A549 (cell line): ENCODE measurements at regions not wholly inside any gene's neighbourhood (a gene's known extent, or its start where the extent isn't known, plus 50 kb on each side); places are given as distances from the start of the nearest gene placed in this dataset.

Experiments used
- ATAC-seq, 2 experiments: fragments of 200-7000 bp in 1 of 2; fragments of >200 bp in 1 of 2; cut with Nextera tagmentation in 1 of 2; cut with Tn5 transposase in 1 of 2; 3 replicates each; pipeline versions ENCODE4 v1.8.0 to v1.9.1; 2018 to 2020; ENCODE audit warnings: mild to moderate bottlenecking in 1 of 2, moderate library complexity in 1 of 2
- CTCF ChIA-PET: fragments of 300-600 bp; sonication (Branson Sonifier 250); formaldehyde crosslinking; extraction: SDS; loops from one replicate; lab custom pipeline; 2021; ENCODE audit warnings: antibody characterized with exemption, inconsistent platforms; lab: Yijun Ruan, JAX
- POLR2A ChIA-PET: fragments of 350-600 bp; formaldehyde crosslinking; extraction: SDS; loops from one replicate; lab custom pipeline; 2021; ENCODE audit warnings: antibody characterized with exemption, inconsistent platforms; lab: Yijun Ruan, JAX
- DNase-seq, 2 experiments: peaks; one replicate each; pipeline versions ENCODE4 v3.0.0 to v3.0.0-alpha.2; 2011 to 2016; ENCODE audit warnings: low read depth in 1 of 2, low spot score in 1 of 2
- FAIRE-seq: peaks from 2 replicates; lab custom pipeline; 2011; peaks lifted over from hg19 to GRCh38; lab: Jason Lieb, UNC
- H3K27ac ChIP-seq, 2 experiments: fragments of >200 bp; sonication (Bioruptor Twin); formaldehyde crosslinking; 3 replicates each; pipeline ENCODE4 v1.5.1; 2016 to 2017
- H3K4me1 ChIP-seq: fragments of >200 bp; sonication (Bioruptor Twin); formaldehyde crosslinking; 3 replicates; pipeline ENCODE4 v1.6.1; 2016
- H3K4me2 ChIP-seq: fragments of >200 bp; sonication (Bioruptor Twin); formaldehyde crosslinking; 3 replicates; pipeline ENCODE4 v1.6.1; 2016
- H3K4me3 ChIP-seq: fragments of >200 bp; sonication (Bioruptor Twin); formaldehyde crosslinking; 3 replicates; pipeline ENCODE4 v1.5.1; 2016
- H3K9me3 ChIP-seq: fragments of >200 bp; sonication (Bioruptor Twin); formaldehyde crosslinking; 3 replicates; pipeline ENCODE4 v1.6.1; 2016
- CBX8 ChIP-seq: fragments of 200-600 bp; sonication (generic); IDR thresholded peaks from 2 replicates; pipeline ENCODE4 v1.6.1; 2016
- CEBPB ChIP-seq, 2 experiments: fragments of >200 bp in 1 of 2; sonication (Bioruptor Twin) in 1 of 2; formaldehyde crosslinking in 1 of 2; IDR thresholded peaks; 2 replicates each; pipeline ENCODE4 v1.6.1; 2012 to 2016
- CHD4 ChIP-seq: fragments of 200-600 bp; sonication (generic); IDR thresholded peaks from 2 replicates; pipeline ENCODE4 v1.6.1; 2016; ENCODE audit warnings: antibody characterized with exemption, mild to moderate bottlenecking, borderline replicate concordance
- CTCF ChIP-seq: fragments of >200 bp; sonication (Bioruptor Twin); formaldehyde crosslinking; IDR thresholded peaks from 3 replicates; pipeline ENCODE4 v1.5.1; 2016
- E2F6 ChIP-seq: IDR thresholded peaks from 2 replicates; pipeline ENCODE4 v1.6.1; 2012; ENCODE audit warnings: low read depth, borderline replicate concordance
- EHF ChIP-seq: fragments of 250-450 bp; sonication (Bioruptor Pico); IDR thresholded peaks from 2 replicates; pipeline ENCODE4 v1.5.0; 2020; ENCODE audit warnings: mild to moderate bottlenecking
- EHMT2 ChIP-seq: fragments of 200-600 bp; sonication (generic); IDR thresholded peaks from 2 replicates; pipeline ENCODE4 v1.6.1; 2016; ENCODE audit warnings: antibody characterized with exemption, low read depth, mild to moderate bottlenecking, moderate library complexity
- ESRRA ChIP-seq: fragments of 150-350 bp; IDR thresholded peaks from 2 replicates; pipeline ENCODE4 v1.6.1; 2014; ENCODE audit warnings: mild to moderate bottlenecking, low read length, borderline replicate concordance
- FOSB ChIP-seq: fragments of 250-450 bp; sonication (Bioruptor Pico); IDR thresholded peaks from 2 replicates; pipeline ENCODE4 v1.5.0; 2020; ENCODE audit warnings: mild to moderate bottlenecking, moderate library complexity
- FOSL2 ChIP-seq, 2 experiments: fragments of 450-650 bp in 1 of 2; fragments of >200 bp in 1 of 2; sonication (Bioruptor Twin) in 1 of 2; formaldehyde crosslinking; IDR thresholded peaks; 2 replicates each; pipeline versions ENCODE4 v1.5.0 to v1.6.1; 2016 to 2020; ENCODE audit warnings: mild to moderate bottlenecking in 1 of 2, moderate library complexity in 1 of 2
- GATA3 ChIP-seq: IDR thresholded peaks from 2 replicates; pipeline ENCODE4 v1.6.1; 2012; ENCODE audit warnings: borderline replicate concordance
- HES2 ChIP-seq: fragments of >200 bp; sonication (Bioruptor Twin); formaldehyde crosslinking; IDR thresholded peaks from 2 replicates; pipeline ENCODE4 v1.6.1; 2016
- HMGXB4 ChIP-seq: fragments of 250-450 bp; sonication (Bioruptor Pico); IDR thresholded peaks from 2 replicates; pipeline ENCODE4 v1.5.0; 2021; ENCODE audit warnings: mild to moderate bottlenecking, moderate library complexity, borderline replicate concordance
- HOXA7 ChIP-seq: fragments of 250-450 bp; sonication (Bioruptor Pico); IDR thresholded peaks from 2 replicates; pipeline ENCODE4 v1.5.0; 2020; ENCODE audit warnings: mild to moderate bottlenecking, moderate library complexity
- JUN ChIP-seq, 2 experiments: fragments of >200 bp; sonication (Bioruptor Twin); formaldehyde crosslinking; IDR thresholded peaks; 2 replicates in 1 of 2; 3 replicates in 1 of 2; pipeline ENCODE4 v1.6.1; 2016 to 2017
- KDM5A ChIP-seq: fragments of 200-600 bp; sonication (generic); IDR thresholded peaks from 2 replicates; pipeline ENCODE4 v1.6.1; 2016; ENCODE audit warnings: antibody characterized with exemption, mild to moderate bottlenecking
- MAFK ChIP-seq: fragments of 450-650 bp; IDR thresholded peaks from 2 replicates; pipeline ENCODE4 v1.6.1; 2014; ENCODE audit not compliant: partially characterized antibody
- NPAS2 ChIP-seq: fragments of 250-450 bp; sonication (Bioruptor Pico); IDR thresholded peaks from 2 replicates; pipeline ENCODE4 v1.8.0; 2022; ENCODE audit warnings: mild to moderate bottlenecking, moderate library complexity, borderline replicate concordance
- NR3C1 ChIP-seq: fragments of >200 bp; sonication (Bioruptor Twin); formaldehyde crosslinking; IDR thresholded peaks from 3 replicates; pipeline ENCODE4 v1.6.1; 2017
- POLR2A ChIP-seq: IDR thresholded peaks from 2 replicates; pipeline ENCODE4 v1.6.1; 2012; ENCODE audit warnings: mild to moderate bottlenecking, low read length
- RNF2 ChIP-seq: fragments of 200-600 bp; sonication (generic); IDR thresholded peaks from 2 replicates; pipeline ENCODE4 v1.6.1; 2016; ENCODE audit warnings: low read depth, mild to moderate bottlenecking, antibody characterized with exemption, moderate library complexity, borderline replicate concordance
- TFCP2L1 ChIP-seq: fragments of 250-450 bp; sonication (Bioruptor Pico); IDR thresholded peaks from 2 replicates; pipeline ENCODE4 v1.5.0; 2021; ENCODE audit warnings: mild to moderate bottlenecking
- USF2 ChIP-seq: fragments of 450-650 bp; IDR thresholded peaks from 2 replicates; pipeline ENCODE4 v1.6.1; 2014; ENCODE audit warnings: antibody characterized with exemption
- ZC3H11A ChIP-seq: fragments of 450-650 bp; IDR thresholded peaks from 2 replicates; pipeline ENCODE4 v1.6.1; 2014; ENCODE audit warnings: antibody characterized with exemption, mild to moderate bottlenecking
- WGBS: methylation state at CpG from one replicate; pipeline ENCODE4 v1.1.6; 2017; ENCODE audit errors: missing lambda C conversion rate; 5-methylcytosine and 5-hydroxymethylcytosine counted together
- TF ChIP-seq, protein P1 (sequence below): fragments of 250-450 bp; sonication (Bioruptor Pico); IDR thresholded peaks from 2 replicates; pipeline ENCODE4 v1.5.0; 2020; ENCODE audit warnings: low read depth, mild to moderate bottlenecking, moderate library complexity
- TF ChIP-seq, protein P2 (sequence below): IDR thresholded peaks from 2 replicates; pipeline ENCODE4 v1.6.1; 2012

- ChIA-PET POLR2A (no interaction called here), CTCF (no interaction called here)
- WGBS, result 2% methylated on average over 3 of the region's 3 CpGs
- Histone ChIP-seq H3K27ac (no peak overlapping the region), H3K4me3 (no peak overlapping the region), H3K4me1 (no peaks in the 10 kb centered on the region), H3K9me3 (no peaks in the 10 kb centered on the region), H3K4me2 (no peak overlapping the region)
- FAIRE-seq (no peak), DNase-seq (no peak), ATAC-seq (no peak)
- TF ChIP-seq MAFK (no peak), ZC3H11A (no peak), HES2 (no peak), NPAS2 (no peak), GATA3 (no peak), HOXA7 (CRISPR knock-in tag) (no peak)
Measured at GRCh38 chr1:82578086-82578726, 777.5 kb downstream of the ADGRL2 start.

DNA sequence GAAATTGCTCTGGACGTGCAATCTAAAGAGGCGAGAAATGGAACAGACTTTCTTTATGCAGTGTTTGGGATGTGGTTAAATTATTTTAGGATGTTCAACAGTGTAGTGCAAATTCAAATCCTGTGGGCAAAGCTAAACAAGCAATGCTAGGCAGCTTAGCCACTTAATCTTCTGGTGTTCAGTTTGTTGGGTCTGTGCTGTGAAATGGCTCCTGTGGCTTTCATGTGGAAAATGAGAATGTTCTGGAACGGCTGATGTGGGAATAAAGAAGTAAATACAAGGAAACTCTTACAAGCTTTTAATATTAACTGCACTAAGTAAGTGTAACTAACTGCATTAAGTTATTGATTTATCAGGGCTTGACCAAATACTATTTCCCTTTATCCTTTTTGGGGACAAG, 766.6 kb downstream of the ADGRL2 start:
- POLR2A ChIA-PET, result no interaction called here
- Histone ChIP-seq H3K4me2 (no peak overlapping the region), H3K9me3 (no peaks in the 10 kb centered on the region), H3K27ac (no peak overlapping the region), H3K4me3 (no peak overlapping the region), H3K4me1 (no peaks in the 10 kb centered on the region)
- CTCF ChIA-PET, result no interaction called here
- FAIRE-seq (no peak), DNase-seq (no peak), ATAC-seq (no peak)
- no peak for TF ChIP-seq HMGXB4 (CRISPR knock-in tag)
- no peak for TF ChIP-seq KDM5A
- no peak for TF ChIP-seq CBX8
- TF ChIP-seq NPAS2, result no peak
- TF ChIP-seq HES2, result no peak
- TF ChIP-seq, protein P1, sequence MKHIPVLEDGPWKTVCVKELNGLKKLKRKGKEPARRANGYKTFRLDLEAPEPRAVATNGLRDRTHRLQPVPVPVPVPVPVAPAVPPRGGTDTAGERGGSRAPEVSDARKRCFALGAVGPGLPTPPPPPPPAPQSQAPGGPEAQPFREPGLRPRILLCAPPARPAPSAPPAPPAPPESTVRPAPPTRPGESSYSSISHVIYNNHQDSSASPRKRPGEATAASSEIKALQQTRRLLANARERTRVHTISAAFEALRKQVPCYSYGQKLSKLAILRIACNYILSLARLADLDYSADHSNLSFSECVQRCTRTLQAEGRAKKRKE (CRISPR knock-in tag), result no peak
- no peak for TF ChIP-seq ESRRA
- no peak for TF ChIP-seq HOXA7 (CRISPR knock-in tag)
- TF ChIP-seq POLR2A, result no peak
- no peak for TF ChIP-seq TFCP2L1 (CRISPR knock-in tag)
- TF ChIP-seq, protein P2, sequence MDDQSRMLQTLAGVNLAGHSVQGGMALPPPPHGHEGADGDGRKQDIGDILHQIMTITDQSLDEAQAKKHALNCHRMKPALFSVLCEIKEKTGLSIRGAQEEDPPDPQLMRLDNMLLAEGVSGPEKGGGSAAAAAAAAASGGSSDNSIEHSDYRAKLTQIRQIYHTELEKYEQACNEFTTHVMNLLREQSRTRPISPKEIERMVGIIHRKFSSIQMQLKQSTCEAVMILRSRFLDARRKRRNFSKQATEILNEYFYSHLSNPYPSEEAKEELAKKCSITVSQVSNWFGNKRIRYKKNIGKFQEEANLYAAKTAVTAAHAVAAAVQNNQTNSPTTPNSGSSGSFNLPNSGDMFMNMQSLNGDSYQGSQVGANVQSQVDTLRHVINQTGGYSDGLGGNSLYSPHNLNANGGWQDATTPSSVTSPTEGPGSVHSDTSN, result no peak
- TF ChIP-seq CEBPB (IDR thresholded peaks at IDR 0.05), result no peak
- no peak for TF ChIP-seq JUN (IDR thresholded peaks at IDR 0.05)
- no peak for TF ChIP-seq NR3C1
- no peak for TF ChIP-seq FOSL2 (IDR thresholded peaks at IDR 0.05)
- TF ChIP-seq FOSL2 (CRISPR knock-in tag; IDR thresholded peaks at IDR 0.05), result no peak
- no peak for TF ChIP-seq FOSB (CRISPR knock-in tag)
- no peak for TF ChIP-seq EHMT2
- 39% methylated on average over 3 of the region's 3 CpGs for WGBS

- ATAC-seq (no peak), DNase-seq (no peak), FAIRE-seq (no peak)
- Histone ChIP-seq H3K4me1 (no peaks in the 10 kb centered on the region), H3K4me3 (no peak overlapping the region), H3K4me2 (no peak overlapping the region), H3K9me3 (no peaks in the 10 kb centered on the region), H3K27ac (no peak overlapping the region)
- ChIA-PET POLR2A (no interaction called here), CTCF (no interaction called here)
- WGBS, result 20% methylated on average over 6 of the region's 6 CpGs
- no peak for TF ChIP-seq HES2
- no peak for TF ChIP-seq CTCF
- TF ChIP-seq RNF2, result no peak
- TF ChIP-seq USF2, result no peak
- no peak for TF ChIP-seq CHD4
- no peak for TF ChIP-seq EHF (CRISPR knock-in tag)
- no peak for TF ChIP-seq E2F6
- no peak for TF ChIP-seq CBX8
Measured at GRCh38 chr1:82565546-82565945, 764.8 kb downstream of the ADGRL2 start.
